WTC11 (cell line): ENCODE measurements at regions not wholly inside any gene's neighbourhood (a gene's known extent, or its start where the extent isn't known, plus 50 kb on each side); places are given as distances from the start of the nearest gene placed in this dataset.

Experiments used
- ATF1 ChIP-seq: sonication (generic); formaldehyde crosslinking; IDR thresholded peaks from 2 replicates; pipeline ENCODE4 v1.8.1; 2023; ENCODE audit warnings: mild to moderate bottlenecking, moderate library complexity, missing genetic modification reagents
- JAZF1 ChIP-seq: fragments of 250-450 bp; sonication (Bioruptor Pico); IDR thresholded peaks from 2 replicates; pipeline ENCODE4 v1.9.0; 2021; ENCODE audit warnings: moderate library complexity, mild to moderate bottlenecking, inconsistent platforms
- JUN ChIP-seq: sonication (generic); formaldehyde crosslinking; IDR thresholded peaks from 2 replicates; pipeline ENCODE4 v1.8.0; 2023; ENCODE audit warnings: mild to moderate bottlenecking, missing genetic modification reagents
- TP53 ChIP-seq: sonication (generic); formaldehyde crosslinking; IDR thresholded peaks from 2 replicates; pipeline ENCODE4 v1.8.1; 2023; ENCODE audit warnings: mild to moderate bottlenecking, missing genetic modification reagents
- TF ChIP-seq, protein P1 (sequence below): fragments of 200-600 bp; IDR thresholded peaks from 2 replicates; pipeline ENCODE4 v1.8.0; 2022; ENCODE audit warnings: antibody characterized with exemption
- TF ChIP-seq, protein P2 (sequence below): sonication (generic); formaldehyde crosslinking; IDR thresholded peaks from 2 replicates; pipeline ENCODE4 v1.8.0; 2022; ENCODE audit warnings: mild to moderate bottlenecking, missing genetic modification reagents
- TF ChIP-seq, protein P3 (sequence below): sonication (generic); formaldehyde crosslinking; conservative IDR thresholded peaks from 2 replicates; pipeline ENCODE4 v1.8.1; 2022; ENCODE audit warnings: mild to moderate bottlenecking, missing genetic modification reagents
- TF ChIP-seq, protein P4 (sequence below): sonication (generic); formaldehyde crosslinking; IDR thresholded peaks from 2 replicates; pipeline ENCODE4 v1.8.1; 2023; ENCODE audit warnings: mild to moderate bottlenecking, missing genetic modification reagents

GRCh38 chr6:170460641-170461040 is 92.5 kb downstream of the PSMB1 start:
- TF ChIP-seq, protein P1, sequence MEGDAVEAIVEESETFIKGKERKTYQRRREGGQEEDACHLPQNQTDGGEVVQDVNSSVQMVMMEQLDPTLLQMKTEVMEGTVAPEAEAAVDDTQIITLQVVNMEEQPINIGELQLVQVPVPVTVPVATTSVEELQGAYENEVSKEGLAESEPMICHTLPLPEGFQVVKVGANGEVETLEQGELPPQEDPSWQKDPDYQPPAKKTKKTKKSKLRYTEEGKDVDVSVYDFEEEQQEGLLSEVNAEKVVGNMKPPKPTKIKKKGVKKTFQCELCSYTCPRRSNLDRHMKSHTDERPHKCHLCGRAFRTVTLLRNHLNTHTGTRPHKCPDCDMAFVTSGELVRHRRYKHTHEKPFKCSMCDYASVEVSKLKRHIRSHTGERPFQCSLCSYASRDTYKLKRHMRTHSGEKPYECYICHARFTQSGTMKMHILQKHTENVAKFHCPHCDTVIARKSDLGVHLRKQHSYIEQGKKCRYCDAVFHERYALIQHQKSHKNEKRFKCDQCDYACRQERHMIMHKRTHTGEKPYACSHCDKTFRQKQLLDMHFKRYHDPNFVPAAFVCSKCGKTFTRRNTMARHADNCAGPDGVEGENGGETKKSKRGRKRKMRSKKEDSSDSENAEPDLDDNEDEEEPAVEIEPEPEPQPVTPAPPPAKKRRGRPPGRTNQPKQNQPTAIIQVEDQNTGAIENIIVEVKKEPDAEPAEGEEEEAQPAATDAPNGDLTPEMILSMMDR: no peak
- TF ChIP-seq TP53: no peak
- no peak for TF ChIP-seq JAZF1 (CRISPR knock-in tag)
- TF ChIP-seq, protein P2, sequence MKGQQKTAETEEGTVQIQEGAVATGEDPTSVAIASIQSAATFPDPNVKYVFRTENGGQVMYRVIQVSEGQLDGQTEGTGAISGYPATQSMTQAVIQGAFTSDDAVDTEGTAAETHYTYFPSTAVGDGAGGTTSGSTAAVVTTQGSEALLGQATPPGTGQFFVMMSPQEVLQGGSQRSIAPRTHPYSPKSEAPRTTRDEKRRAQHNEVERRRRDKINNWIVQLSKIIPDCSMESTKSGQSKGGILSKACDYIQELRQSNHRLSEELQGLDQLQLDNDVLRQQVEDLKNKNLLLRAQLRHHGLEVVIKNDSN: no peak
- TF ChIP-seq ATF1 (CRISPR knock-in tag): no peak
- TF ChIP-seq, protein P3, sequence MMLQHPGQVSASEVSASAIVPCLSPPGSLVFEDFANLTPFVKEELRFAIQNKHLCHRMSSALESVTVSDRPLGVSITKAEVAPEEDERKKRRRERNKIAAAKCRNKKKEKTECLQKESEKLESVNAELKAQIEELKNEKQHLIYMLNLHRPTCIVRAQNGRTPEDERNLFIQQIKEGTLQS: no peak
- TF ChIP-seq, protein P4, sequence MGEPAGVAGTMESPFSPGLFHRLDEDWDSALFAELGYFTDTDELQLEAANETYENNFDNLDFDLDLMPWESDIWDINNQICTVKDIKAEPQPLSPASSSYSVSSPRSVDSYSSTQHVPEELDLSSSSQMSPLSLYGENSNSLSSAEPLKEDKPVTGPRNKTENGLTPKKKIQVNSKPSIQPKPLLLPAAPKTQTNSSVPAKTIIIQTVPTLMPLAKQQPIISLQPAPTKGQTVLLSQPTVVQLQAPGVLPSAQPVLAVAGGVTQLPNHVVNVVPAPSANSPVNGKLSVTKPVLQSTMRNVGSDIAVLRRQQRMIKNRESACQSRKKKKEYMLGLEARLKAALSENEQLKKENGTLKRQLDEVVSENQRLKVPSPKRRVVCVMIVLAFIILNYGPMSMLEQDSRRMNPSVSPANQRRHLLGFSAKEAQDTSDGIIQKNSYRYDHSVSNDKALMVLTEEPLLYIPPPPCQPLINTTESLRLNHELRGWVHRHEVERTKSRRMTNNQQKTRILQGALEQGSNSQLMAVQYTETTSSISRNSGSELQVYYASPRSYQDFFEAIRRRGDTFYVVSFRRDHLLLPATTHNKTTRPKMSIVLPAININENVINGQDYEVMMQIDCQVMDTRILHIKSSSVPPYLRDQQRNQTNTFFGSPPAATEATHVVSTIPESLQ (CRISPR knock-in tag): no peak
- TF ChIP-seq JUN (CRISPR knock-in tag): no peak
